Activated CD4-positive, alpha-beta T cell treated with anti-CD3 and anti-CD28 coated beads for 36 hours (primary cell): ENCODE measurements at regions not wholly inside any gene's neighbourhood (a gene's known extent, or its start where the extent isn't known, plus 50 kb on each side); places are given as distances from the start of the nearest gene placed in this dataset.
"Not testable (repeated sequence)": the region's sequence is repeated elsewhere in the genome, so short reads cannot be mapped to it uniquely, and the experiment has no call there.

Experiments
- ATAC-seq: fragments of 200-7000 bp; cut with Tn5 transposase; one replicate; pipeline ENCODE4 v1.10.0; 2021; ENCODE audit warnings: mild to moderate bottlenecking, moderate library complexity
- CTCF ChIA-PET: fragments of 350-600 bp; sonication (Branson Sonifier 250); formaldehyde crosslinking; loops from one replicate; lab custom pipeline; 2021; ENCODE audit warnings: antibody characterized with exemption; lab: Charles Lee
- POLR2A ChIA-PET: fragments of 350-600 bp; sonication (Branson Sonifier 250); formaldehyde crosslinking; loops from one replicate; lab custom pipeline; 2021; ENCODE audit warnings: antibody characterized with exemption, inconsistent platforms; lab: Charles Lee
- DNase-seq: peaks from one replicate; pipeline ENCODE4 v3.0.0-alpha.2; 2020
- H3K27ac Mint-ChIP-seq: one replicate; pipeline ENCODE4 v1.8.0; 2021; ENCODE audit warnings: mixed read lengths
- H3K27me3 Mint-ChIP-seq: one replicate; pipeline ENCODE4 v1.8.0; 2021; ENCODE audit warnings: mixed read lengths
- H3K36me3 Mint-ChIP-seq: one replicate; pipeline ENCODE4 v1.8.0; 2021; ENCODE audit warnings: low read depth, mixed read lengths
- H3K4me1 Mint-ChIP-seq: one replicate; pipeline ENCODE4 v1.8.0; 2021; ENCODE audit warnings: mixed read lengths
- H3K4me3 Mint-ChIP-seq: one replicate; pipeline ENCODE4 v1.8.0; 2021; ENCODE audit warnings: mild to moderate bottlenecking, moderate library complexity, mixed read lengths
- H3K9me3 Mint-ChIP-seq: one replicate; pipeline ENCODE4 v1.8.0; 2021; ENCODE audit warnings: low read depth, mixed read lengths
- intact Hi-C, 2 experiments: fragments of 100-400 bp; cut with DNase I in 1 of 2; cut with micrococcal nuclease in 1 of 2; formaldehyde crosslinking; loops; one replicate each; pipeline versions ENCODE4 v1.14.2 to v1.15.1; 2022 to 2024; cut with DNase I, micrococcal nuclease

- ATAC-seq (no peak), DNase-seq (no peak)
- Mint-ChIP-seq H3K9me3 (no peaks in the 10 kb centered on the region), H3K36me3 (no peaks in the 10 kb centered on the region), H3K27me3 (no peaks in the 10 kb centered on the region), H3K4me1 (no peaks in the 10 kb centered on the region), H3K4me3 (no peak overlapping the region), H3K27ac (no peak overlapping the region)
- ChIA-PET POLR2A (no interaction called here), CTCF (no interaction called here)
- intact Hi-C loops, result no loop called here
Measured at GRCh38 chrX:142483965-142484364, 278.9 kb upstream of the MAGEC2 start.

DNA sequence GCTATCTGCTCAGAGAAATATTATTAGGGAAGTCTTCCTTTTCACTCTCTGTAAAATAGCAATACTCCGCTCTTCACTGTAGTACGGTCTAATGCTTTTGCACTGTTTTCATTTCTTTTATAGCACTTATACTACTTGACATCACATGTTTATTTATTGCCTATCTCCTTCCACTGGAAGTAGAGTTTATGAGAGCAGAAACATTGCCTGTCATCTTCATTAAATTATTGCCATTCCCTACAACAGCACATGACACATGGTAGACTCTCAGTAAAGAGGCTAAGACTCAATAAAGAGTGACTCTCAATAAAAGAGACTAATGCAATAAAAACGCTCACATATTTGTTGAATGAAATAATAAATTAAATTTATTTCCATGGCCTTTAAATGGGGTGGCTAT is 241.3 kb upstream of the MAGEC2 start:
- ATAC-seq, result no peak
- no peak overlapping the region for H3K4me3 Mint-ChIP-seq

GRCh38 chrX:142428916-142429315 is 223.8 kb upstream of the MAGEC2 start:
- ChIA-PET CTCF (interaction anchor here (0.6 kb wide), 1 partner anchor 607 kb away, joined by 3 read pairs; no protein-coding TSS in a partner anchor), POLR2A (no interaction called here)
- Mint-ChIP-seq H3K27me3 (no peaks in the 10 kb centered on the region), H3K4me1 (no peaks in the 10 kb centered on the region), H3K4me3 (no peak overlapping the region), H3K27ac (no peak overlapping the region), H3K36me3 (no peaks in the 10 kb centered on the region), H3K9me3 (peaks cover 7% of the 10 kb centered on the region)
- intact Hi-C loops, result no loop called here
- DNase-seq (no peak), ATAC-seq (no peak)

More for the DNA sequence above, 241.3 kb upstream of the MAGEC2 start:
- ChIA-PET CTCF (no interaction called here), POLR2A (no interaction called here)
- no peaks in the 10 kb centered on the region for H3K36me3 Mint-ChIP-seq
- H3K4me1 Mint-ChIP-seq, result no peaks in the 10 kb centered on the region
- intact Hi-C loops, result no loop called here
- no peak overlapping the region for H3K27ac Mint-ChIP-seq
- H3K9me3 Mint-ChIP-seq, result no peaks in the 10 kb centered on the region
- no peaks in the 10 kb centered on the region for H3K27me3 Mint-ChIP-seq
- no peak for DNase-seq

DNA sequence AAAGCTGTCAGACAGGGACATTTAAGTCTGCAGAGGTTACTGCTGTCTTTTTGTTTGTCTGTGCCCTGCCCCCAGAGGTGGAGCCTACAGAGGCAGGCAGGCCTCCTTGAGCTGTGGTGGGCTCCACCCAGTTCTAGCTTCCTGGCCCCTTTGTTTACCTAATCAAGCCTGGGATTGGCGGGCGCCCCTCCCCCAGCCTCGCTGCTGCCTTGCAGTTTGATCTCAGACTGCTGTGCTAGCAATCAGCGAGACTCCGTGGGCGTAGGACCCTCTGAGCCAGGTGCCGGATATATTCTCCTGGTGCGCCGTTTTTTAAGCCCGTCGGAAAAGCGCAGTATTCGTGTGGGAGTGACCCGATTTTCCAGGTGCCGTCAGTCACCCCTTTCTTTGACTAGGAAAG is 185.9 kb upstream of the MAGEC2 start:
- H3K9me3 Mint-ChIP-seq, H3K27ac Mint-ChIP-seq, ATAC-seq, CTCF ChIA-PET, H3K36me3 Mint-ChIP-seq, H3K27me3 Mint-ChIP-seq, H3K4me1 Mint-ChIP-seq, DNase-seq, intact Hi-C loops, H3K4me3 Mint-ChIP-seq, POLR2A ChIA-PET: not testable (repeated sequence)

DNA sequence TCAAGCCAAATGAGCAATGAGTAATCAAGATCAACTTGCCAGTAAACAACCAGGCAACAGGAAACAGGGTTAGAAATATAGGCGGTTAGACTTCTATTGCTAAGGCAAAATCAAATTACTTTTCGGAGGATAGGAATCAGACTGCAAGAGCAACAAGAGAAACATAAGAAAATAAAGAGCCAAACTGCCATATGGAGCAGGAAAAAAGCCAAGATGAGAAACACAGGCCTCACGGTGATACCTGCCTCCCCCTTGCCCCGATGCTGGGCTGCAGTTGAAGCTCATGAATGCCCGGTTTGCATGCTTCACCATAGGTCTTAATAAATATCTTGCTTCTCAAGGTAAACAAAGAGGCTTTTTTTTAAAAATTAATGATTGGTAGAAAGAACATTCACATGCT is 158.4 kb upstream of the MAGEC2 start:
- no peaks in the 10 kb centered on the region for H3K36me3 Mint-ChIP-seq
- H3K4me3 Mint-ChIP-seq, result no peak overlapping the region
- DNase-seq (no peak), ATAC-seq (no peak)
- H3K27ac Mint-ChIP-seq, result no peak overlapping the region
- intact Hi-C loops, result no loop called here
- POLR2A ChIA-PET, result no interaction called here
- no peaks in the 10 kb centered on the region for H3K9me3 Mint-ChIP-seq
- CTCF ChIA-PET, result no interaction called here
- H3K27me3 Mint-ChIP-seq, result no peaks in the 10 kb centered on the region
- H3K4me1 Mint-ChIP-seq, result no peaks in the 10 kb centered on the region

GRCh38 chrX:142359331-142359730 is 154.2 kb upstream of the MAGEC2 start:
- no peak for DNase-seq
- intact Hi-C loops, result no loop called here
- POLR2A ChIA-PET, result no interaction called here
- Mint-ChIP-seq H3K4me3 (no peak overlapping the region), H3K36me3 (no peaks in the 10 kb centered on the region), H3K27ac (no peak overlapping the region), H3K9me3 (no peaks in the 10 kb centered on the region), H3K4me1 (no peaks in the 10 kb centered on the region), H3K27me3 (no peaks in the 10 kb centered on the region)
- no peak for ATAC-seq
- CTCF ChIA-PET, result no interaction called here

GRCh38 chrX:142327182-142327581 is 122.1 kb upstream of the MAGEC2 start:
- Mint-ChIP-seq H3K27me3 (no peaks in the 10 kb centered on the region), H3K27ac (no peak overlapping the region), H3K36me3 (no peaks in the 10 kb centered on the region), H3K4me1 (no peaks in the 10 kb centered on the region), H3K4me3 (no peak overlapping the region), H3K9me3 (peaks cover 5% of the 10 kb centered on the region)
- POLR2A ChIA-PET, result no interaction called here
- CTCF ChIA-PET, result no interaction called here
- DNase-seq (no peak), ATAC-seq (no peak)
- intact Hi-C loops, result no loop called here

DNA sequence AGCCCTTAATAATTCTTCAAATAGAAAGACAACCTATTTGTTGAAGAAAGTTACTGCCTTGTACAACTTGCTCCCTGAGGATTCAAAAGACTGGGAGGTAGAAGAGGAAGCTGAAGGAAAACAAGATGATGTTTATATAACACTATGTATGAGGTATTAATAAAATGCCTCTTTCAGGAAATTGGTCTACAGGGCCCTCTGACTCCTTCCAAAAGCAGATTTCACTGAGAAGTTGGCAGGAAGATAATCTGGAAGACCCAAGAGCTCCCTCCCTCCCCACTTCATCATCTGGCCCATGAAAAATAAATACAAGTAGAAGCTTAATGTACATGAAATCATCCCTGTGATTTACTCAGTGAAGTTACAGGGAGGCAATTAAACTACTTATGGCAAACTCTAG is 107.5 kb upstream of the MAGEC2 start:
- Mint-ChIP-seq H3K4me3 (no peak overlapping the region), H3K36me3 (no peaks in the 10 kb centered on the region), H3K4me1 (no peaks in the 10 kb centered on the region), H3K9me3 (peaks cover 2% of the 10 kb centered on the region), H3K27ac (no peak overlapping the region), H3K27me3 (no peaks in the 10 kb centered on the region)
- CTCF ChIA-PET, result no interaction called here
- DNase-seq (no peak), ATAC-seq (no peak)
- POLR2A ChIA-PET, result no interaction called here
- intact Hi-C loops, result no loop called here

DNA sequence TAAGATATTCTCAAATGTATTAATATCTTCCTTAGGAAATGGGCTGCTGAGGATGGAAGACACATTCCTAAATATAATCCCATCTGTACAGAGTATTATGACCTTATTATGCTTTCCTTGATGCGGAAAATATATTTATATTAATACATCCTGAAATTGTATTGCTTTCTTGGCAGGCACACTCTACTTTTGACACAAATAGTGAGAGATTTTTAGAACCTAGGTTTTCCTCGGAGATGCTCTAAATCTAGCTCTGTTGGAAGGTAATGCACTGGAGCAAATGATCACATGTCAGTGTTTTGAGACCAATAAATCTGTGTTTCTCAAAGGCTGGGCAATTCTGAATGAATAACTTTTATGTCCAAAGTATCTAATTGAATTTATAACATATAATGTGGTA is 94.3 kb upstream of the MAGEC2 start:
- intact Hi-C loops, result no loop called here
- no peak overlapping the region for H3K4me3 Mint-ChIP-seq
- H3K27ac Mint-ChIP-seq, result no peak overlapping the region
- no peaks in the 10 kb centered on the region for H3K27me3 Mint-ChIP-seq
- ChIA-PET CTCF (no interaction called here), POLR2A (no interaction called here)
- DNase-seq, result no peak
- no peaks in the 10 kb centered on the region for H3K36me3 Mint-ChIP-seq
- ATAC-seq, result no peak
- H3K9me3 Mint-ChIP-seq, result peaks cover 7% of the 10 kb centered on the region
- no peaks in the 10 kb centered on the region for H3K4me1 Mint-ChIP-seq

- ChIA-PET CTCF (no interaction called here), POLR2A (no interaction called here)
- H3K36me3 Mint-ChIP-seq, result no peaks in the 10 kb centered on the region
- H3K9me3 Mint-ChIP-seq, result peaks cover 4% of the 10 kb centered on the region
- no peaks in the 10 kb centered on the region for H3K27me3 Mint-ChIP-seq
- DNase-seq (no peak), ATAC-seq (no peak)
- H3K4me3 Mint-ChIP-seq, result no peak overlapping the region
- no peak overlapping the region for H3K27ac Mint-ChIP-seq
- intact Hi-C loops, result no loop called here
- no peaks in the 10 kb centered on the region for H3K4me1 Mint-ChIP-seq
Measured at GRCh38 chrX:142296421-142296820, 91.3 kb upstream of the MAGEC2 start.

DNA sequence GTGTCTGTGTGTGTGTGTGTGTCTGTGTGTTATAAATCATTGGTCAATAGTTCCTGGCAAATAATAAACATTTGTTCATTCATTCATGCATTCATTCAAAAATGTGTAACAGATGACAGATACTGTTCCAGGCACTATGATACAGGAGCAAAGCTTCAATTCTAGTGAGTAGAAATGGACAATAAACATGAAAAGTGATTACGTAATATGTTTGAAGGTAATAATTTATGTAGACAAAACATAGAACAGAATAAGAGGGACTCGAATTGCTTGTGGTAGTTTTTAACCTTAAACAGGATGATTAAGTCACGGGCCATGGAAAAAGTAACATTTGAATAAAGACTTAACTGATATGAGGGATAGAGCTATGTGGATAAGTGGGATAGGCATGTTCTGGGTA is 90.1 kb upstream of the MAGEC2 start:
- DNase-seq (no peak), ATAC-seq (no peak)

GRCh38 chrX:142270166-142270565 is 65.1 kb upstream of the MAGEC2 start:
- H3K9me3 Mint-ChIP-seq, ATAC-seq, H3K4me1 Mint-ChIP-seq, POLR2A ChIA-PET, intact Hi-C loops, H3K4me3 Mint-ChIP-seq, H3K27me3 Mint-ChIP-seq, H3K27ac Mint-ChIP-seq, H3K36me3 Mint-ChIP-seq, DNase-seq: not testable (repeated sequence)
- CTCF ChIA-PET, result interaction anchor here (0.7 to 0.8 kb wide), 2 partner anchors 114 to 1504 kb away, joined by 3 read pairs; no protein-coding TSS in a partner anchor

More for the DNA sequence above, 90.1 kb upstream of the MAGEC2 start:
- no peaks in the 10 kb centered on the region for H3K27me3 Mint-ChIP-seq
- POLR2A ChIA-PET, result no interaction called here
- no peaks in the 10 kb centered on the region for H3K4me1 Mint-ChIP-seq
- H3K27ac Mint-ChIP-seq, result no peak overlapping the region
- no peaks in the 10 kb centered on the region for H3K36me3 Mint-ChIP-seq
- H3K9me3 Mint-ChIP-seq, result peaks cover 4% of the 10 kb centered on the region
- no peak overlapping the region for H3K4me3 Mint-ChIP-seq
- CTCF ChIA-PET, result no interaction called here
- intact Hi-C loops, result no loop called here

GRCh38 chrX:142266417-142266816 is 61.3 kb upstream of the MAGEC2 start:
- no peak overlapping the region for H3K27ac Mint-ChIP-seq
- H3K36me3 Mint-ChIP-seq, result no peaks in the 10 kb centered on the region
- ChIA-PET POLR2A (no interaction called here), CTCF (no interaction called here)
- no peaks in the 10 kb centered on the region for H3K27me3 Mint-ChIP-seq
- DNase-seq (no peak), ATAC-seq (no peak)
- no peaks in the 10 kb centered on the region for H3K4me1 Mint-ChIP-seq
- H3K9me3 Mint-ChIP-seq, result no peaks in the 10 kb centered on the region
- H3K4me3 Mint-ChIP-seq, result no peak overlapping the region
- intact Hi-C loops, result no loop called here
